NT2/D1 (cell line): ENCODE measurements at regions not wholly inside any gene's neighbourhood (a gene's known extent, or its start where the extent isn't known, plus 50 kb on each side); places are given as distances from the start of the nearest gene placed in this dataset.

Experiments
- SUZ12 ChIP-seq: IDR thresholded peaks from 2 replicates; pipeline ENCODE4 v1.6.1; 2011; ENCODE audit not compliant: insufficient read length, insufficient read depth; ENCODE audit errors: extremely low read depth
- YY1 ChIP-seq: IDR thresholded peaks from 2 replicates; pipeline ENCODE4 v1.6.1; 2011; ENCODE audit not compliant: insufficient read length, insufficient read depth
- ZNF274 ChIP-seq: IDR thresholded peaks from 2 replicates; pipeline ENCODE4 v1.6.1; 2011; ENCODE audit warnings: mild to moderate bottlenecking, low read depth, low read length

GRCh38 chr17:71869293-71869692, 251.5 kb upstream of the SOX9 start:
- TF ChIP-seq ZNF274 (no peak), SUZ12 (no peak), YY1 (no peak)
